HG03108 (cell line): ENCODE measurements at regions not wholly inside any gene's neighbourhood (a gene's known extent, or its start where the extent isn't known, plus 50 kb on each side); places are given as distances from the start of the nearest gene placed in this dataset.

ENCODE experiments used
- ATAC-seq: cut with Tn5 transposase; IDR thresholded peaks from one replicate; pipeline ENCODE4 v1.9.1; 2021; ENCODE audit warnings: moderate library complexity; ENCODE audit not compliant: unreplicated experiment

- ATAC-seq = no peak
These were observed 469.0 kb upstream of the POU3F3 start for GRCh38 chr2:104384961-104385360.

- no peak for ATAC-seq
These were observed 468.2 kb upstream of the POU3F3 start for GRCh38 chr2:104385743-104386142.

- ATAC-seq = no peak
These were observed 465.6 kb upstream of the POU3F3 start for GRCh38 chr2:104388296-104388695.

- no peak for ATAC-seq
These were observed 451.1 kb upstream of the POU3F3 start for GRCh38 chr2:104402825-104403224.

- no peak for ATAC-seq
These were observed 449.4 kb upstream of the POU3F3 start for GRCh38 chr2:104404526-104404925.

GRCh38 chr2:104405623-104406022 lies 448.3 kb upstream of the POU3F3 start:
- no peak for ATAC-seq

GRCh38 chr2:104406261-104406726 lies 447.6 kb upstream of the POU3F3 start:
- ATAC-seq = no peak

GRCh38 chr2:104407641-104408040 lies 446.3 kb upstream of the POU3F3 start:
- ATAC-seq = no peak

- no peak for ATAC-seq
These were observed 445.6 kb upstream of the POU3F3 start for GRCh38 chr2:104408266-104408665.

- ATAC-seq = no peak
These were observed 443.8 kb upstream of the POU3F3 start for GRCh38 chr2:104410136-104410535.

GRCh38 chr2:104412384-104412783 lies 441.5 kb upstream of the POU3F3 start:
- ATAC-seq = no peak

- ATAC-seq = no peak
These were observed 440.0 kb upstream of the POU3F3 start for GRCh38 chr2:104413890-104414289.

- ATAC-seq = no peak
These were observed 438.6 kb upstream of the POU3F3 start for GRCh38 chr2:104415284-104415683.

GRCh38 chr2:104416339-104417000 lies 437.4 kb upstream of the POU3F3 start:
- ATAC-seq = no peak

- no peak for ATAC-seq
These were observed 433.5 kb upstream of the POU3F3 start for GRCh38 chr2:104420420-104420819.

- ATAC-seq = no peak
These were observed 433.0 kb upstream of the POU3F3 start for GRCh38 chr2:104420953-104421352.

GRCh38 chr2:104425850-104426595 lies 427.9 kb upstream of the POU3F3 start:
- ATAC-seq = no peak

- no peak for ATAC-seq
These were observed 425.8 kb upstream of the POU3F3 start for GRCh38 chr2:104428155-104428554.

GRCh38 chr2:104429639-104430358 lies 424.1 kb upstream of the POU3F3 start:
- ATAC-seq = no peak

- no peak for ATAC-seq
These were observed 423.6 kb upstream of the POU3F3 start for GRCh38 chr2:104430359-104430740.

- no peak for ATAC-seq
These were observed 423.1 kb upstream of the POU3F3 start for GRCh38 chr2:104430852-104431251.

- no peak for ATAC-seq
These were observed 422.2 kb upstream of the POU3F3 start for GRCh38 chr2:104431701-104432121.
